CD4-positive, alpha-beta T cell treated with Interferon gamma for 1 hour (primary cell): ENCODE measurements at regions not wholly inside any gene's neighbourhood (a gene's known extent, or its start where the extent isn't known, plus 50 kb on each side); places are given as distances from the start of the nearest gene placed in this dataset.

Experiments
- DNase-seq: peaks from one replicate; pipeline ENCODE4 v3.0.0-alpha.2; 2020

- DNase-seq, result no peak
Measured at GRCh38 chr5:106163233-106163632, 1507.5 kb downstream of the EFNA5 start.

GRCh38 chr5:106159616-106160015, 1511.1 kb downstream of the EFNA5 start:
- no peak for DNase-seq

- DNase-seq, result no peak
Measured at GRCh38 chr5:106154280-106154716, 1516.4 kb downstream of the EFNA5 start.

GRCh38 chr5:106152569-106152968, 1518.2 kb downstream of the EFNA5 start:
- DNase-seq, result no peak

- no peak for DNase-seq
Measured at GRCh38 chr5:106142116-106142515, 1528.6 kb downstream of the EFNA5 start.

GRCh38 chr5:106140101-106140500, 1530.6 kb downstream of the EFNA5 start:
- DNase-seq, result no peak

GRCh38 chr5:106136061-106136460, 1534.7 kb downstream of the EFNA5 start:
- DNase-seq, result no peak

- DNase-seq, result no peak
Measured at GRCh38 chr5:106135473-106135872, 1535.3 kb downstream of the EFNA5 start.

- no peak for DNase-seq
Measured at GRCh38 chr5:106134549-106134948, 1536.2 kb downstream of the EFNA5 start.

GRCh38 chr5:106127985-106128384, 1542.8 kb downstream of the EFNA5 start:
- no peak for DNase-seq

- DNase-seq, result no peak
Measured at GRCh38 chr5:106127341-106127781, 1543.4 kb downstream of the EFNA5 start.

GRCh38 chr5:106121972-106122605, 1548.6 kb downstream of the EFNA5 start:
- DNase-seq, result no peak

GRCh38 chr5:106116682-106117081, 1554.1 kb downstream of the EFNA5 start:
- DNase-seq, result no peak

- DNase-seq, result no peak
Measured at GRCh38 chr5:106113922-106114321, 1556.8 kb downstream of the EFNA5 start.

- DNase-seq, result no peak
Measured at GRCh38 chr5:106106384-106106783, 1564.4 kb downstream of the EFNA5 start.

GRCh38 chr5:106097340-106097739, 1573.4 kb downstream of the EFNA5 start:
- DNase-seq, result no peak

- DNase-seq, result no peak
Measured at GRCh38 chr5:106094839-106095238, 1575.9 kb downstream of the EFNA5 start.

- DNase-seq, result no peak
Measured at GRCh38 chr5:106094204-106094607, 1576.5 kb downstream of the EFNA5 start.

- DNase-seq, result no peak
Measured at GRCh38 chr5:106093134-106093533, 1577.6 kb downstream of the EFNA5 start.

- DNase-seq, result no peak
Measured at GRCh38 chr5:106092455-106092854, 1578.3 kb downstream of the EFNA5 start.

- DNase-seq, result no peak
Measured at GRCh38 chr5:106089073-106089472, 1581.7 kb downstream of the EFNA5 start.

- DNase-seq, result no peak
Measured at GRCh38 chr5:106088462-106088861, 1582.3 kb downstream of the EFNA5 start.

- DNase-seq, result no peak
Measured at GRCh38 chr5:106086352-106086751, 1584.4 kb downstream of the EFNA5 start.

GRCh38 chr5:106085556-106085955, 1585.2 kb downstream of the EFNA5 start:
- no peak for DNase-seq

GRCh38 chr5:106085136-106085535, 1585.6 kb downstream of the EFNA5 start:
- DNase-seq, result no peak
